Erythroblast (primary cell): ENCODE measurements at regions not wholly inside any gene's neighbourhood (a gene's known extent, or its start where the extent isn't known, plus 50 kb on each side); places are given as distances from the start of the nearest gene placed in this dataset.
"Not testable (repeated sequence)": the region's sequence is repeated elsewhere in the genome, so short reads cannot be mapped to it uniquely, and the experiment has no call there.

ENCODE experiments used
- GATA1 ChIP-seq: IDR thresholded peaks from 2 replicates; pipeline ENCODE4 v1.6.1; 2011; ENCODE audit warnings: low read depth, mild to moderate bottlenecking, control low read depth, low read length, moderate library complexity
- POLR2A ChIP-seq: IDR thresholded peaks from 2 replicates; pipeline ENCODE4 v1.6.1; 2011; ENCODE audit warnings: mild to moderate bottlenecking, low read length

DNA sequence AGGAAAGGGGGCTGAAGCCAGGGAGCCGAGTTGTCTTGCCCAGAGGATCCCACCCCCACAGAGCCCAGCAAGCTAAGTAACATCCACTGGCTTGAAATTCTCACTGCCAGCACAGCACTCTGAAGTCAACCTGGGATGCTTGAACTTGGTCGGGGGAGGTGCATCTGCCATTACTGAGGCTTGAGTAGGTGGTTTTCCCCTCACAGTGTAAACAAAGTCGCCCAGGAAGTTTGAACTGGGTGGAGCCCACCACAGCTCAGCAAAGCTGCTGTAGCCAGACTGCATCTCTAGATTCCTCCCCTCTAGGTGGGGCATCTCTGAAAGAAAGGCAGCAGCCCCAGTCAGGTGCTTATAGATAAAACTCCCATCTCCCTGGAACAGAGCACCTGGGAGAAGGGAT is 54.3 kb upstream of the GRIA3 start:
- not testable (repeated sequence) for TF ChIP-seq POLR2A, GATA1
